Dermis microvascular lymphatic vessel endothelial cell (primary cell): ENCODE measurements at regions not wholly inside any gene's neighbourhood (a gene's known extent, or its start where the extent isn't known, plus 50 kb on each side); places are given as distances from the start of the nearest gene placed in this dataset.

Experiments
- DNase-seq, 2 donors: peaks; one replicate each; pipeline versions ENCODE4 v3.0.0 to v3.0.0-alpha.2; 2010; ENCODE audit warnings: low read depth in 2 of 2

DNA sequence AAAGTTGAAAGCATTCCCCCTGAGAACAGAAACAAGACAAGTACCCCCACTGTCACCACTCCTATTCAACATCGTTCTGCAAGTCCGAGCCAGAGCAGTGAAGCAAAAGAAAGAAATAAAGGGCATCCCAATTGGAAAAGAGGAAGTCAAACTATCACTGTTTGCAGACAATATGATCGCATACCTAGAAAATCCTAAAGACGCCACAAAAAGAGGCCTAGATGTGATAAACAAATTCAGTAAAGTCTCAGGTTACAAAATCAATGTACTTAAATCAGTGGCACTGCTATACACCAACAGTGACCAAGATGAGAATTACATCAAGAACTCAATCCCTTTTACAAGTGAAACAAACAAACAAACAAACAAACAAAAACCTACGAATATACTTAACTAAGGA is 87.7 kb upstream of the COCH start:
- no peak for DNase-seq

DNA sequence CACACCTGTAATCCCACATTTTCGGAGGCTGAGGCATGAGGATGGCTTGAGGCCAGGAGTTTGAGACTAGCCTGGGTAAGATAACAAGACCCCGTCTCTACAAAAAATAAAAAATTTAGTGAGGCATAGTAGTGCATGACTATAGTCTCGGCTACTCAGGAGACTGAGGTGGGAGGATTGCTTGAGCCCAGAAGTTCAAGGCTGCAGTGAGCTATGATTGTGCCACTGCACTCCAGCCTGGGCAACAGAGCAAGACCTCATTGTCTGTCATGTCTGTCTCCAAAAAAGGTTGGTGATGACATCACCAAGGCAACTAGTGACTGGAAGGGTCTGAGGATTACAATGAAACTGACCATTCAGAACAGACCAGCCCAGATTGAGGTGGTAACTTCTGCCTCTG is 83.5 kb upstream of the COCH start:
- DNase-seq: no peak

DNA sequence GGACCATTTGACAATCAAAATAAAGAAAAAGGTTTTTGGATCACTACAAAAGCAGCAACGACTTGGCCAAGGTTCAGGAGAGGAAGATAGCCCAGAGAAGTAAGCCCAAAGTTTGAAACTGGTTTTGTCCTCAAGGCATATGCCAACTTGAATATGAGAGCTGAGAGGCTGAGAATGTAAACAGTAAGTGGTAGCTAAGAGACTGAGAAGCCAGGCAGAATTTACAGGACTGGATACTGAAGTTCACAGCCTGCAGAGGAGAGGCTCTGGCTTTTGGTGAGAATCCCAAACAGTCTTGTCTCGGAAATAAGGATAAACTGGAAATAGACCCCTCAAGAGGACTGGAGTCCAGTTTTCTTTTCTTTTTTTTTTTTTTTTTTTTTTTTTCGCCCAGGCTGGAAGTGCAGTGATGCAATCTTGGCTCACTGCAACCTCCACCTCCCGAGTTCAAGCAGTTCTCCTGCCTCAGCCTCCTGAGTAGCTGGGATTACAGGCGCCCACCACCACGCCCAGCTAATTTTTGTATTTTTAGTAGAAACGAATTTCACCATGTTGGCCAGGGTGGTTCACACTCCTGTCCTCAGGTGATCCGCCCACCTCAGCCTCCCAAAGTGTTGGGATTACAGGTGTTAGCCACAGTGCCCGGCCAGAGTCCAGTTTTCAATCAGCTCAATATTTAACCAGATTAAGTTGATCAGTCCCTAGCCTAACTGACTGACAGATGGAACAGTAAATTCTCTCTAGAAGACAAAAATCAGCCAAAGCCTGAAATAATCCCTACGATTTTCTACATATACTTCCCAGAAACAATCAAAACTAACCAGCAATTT is 82.6 kb upstream of the COCH start:
- no peak for DNase-seq

DNA sequence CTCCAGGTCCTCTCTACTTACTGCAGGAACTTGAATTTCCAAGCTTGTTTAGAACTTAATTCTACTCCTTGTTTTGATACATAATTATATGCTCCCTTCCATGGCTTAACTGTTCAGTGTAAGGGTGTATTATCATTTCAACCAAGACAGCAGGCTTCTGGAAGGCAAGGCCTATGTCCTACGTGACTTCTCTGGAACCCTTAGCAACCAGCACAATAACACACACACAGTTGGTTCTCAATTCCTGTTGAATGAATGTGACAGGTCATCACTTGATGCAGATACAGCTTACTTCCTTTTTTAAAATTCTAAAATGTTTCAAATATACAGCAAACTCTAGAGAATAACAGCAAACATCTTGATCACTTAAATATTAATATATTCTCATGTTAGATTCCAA is 77.7 kb upstream of the COCH start:
- DNase-seq: no peak

DNA sequence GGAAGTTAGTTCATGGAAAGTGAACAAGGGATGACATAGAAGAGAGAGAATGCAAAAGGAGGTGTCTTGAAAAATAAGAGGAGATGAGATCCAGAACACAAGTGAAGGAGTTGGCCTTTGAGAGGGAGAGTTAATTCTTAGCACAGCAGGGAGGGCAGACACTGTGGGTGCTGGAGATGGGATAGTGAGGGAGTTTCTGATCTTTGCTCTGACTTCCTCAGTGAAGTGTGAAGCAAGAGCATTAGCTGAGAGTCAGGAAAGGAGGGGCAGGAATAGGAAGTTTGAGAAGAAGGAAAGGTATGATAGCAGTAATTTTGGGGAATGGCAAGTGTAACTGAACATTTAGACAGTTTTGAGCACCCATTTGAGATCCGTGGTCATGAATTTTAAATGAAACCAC is 75.8 kb upstream of the COCH start:
- DNase-seq: no peak

DNA sequence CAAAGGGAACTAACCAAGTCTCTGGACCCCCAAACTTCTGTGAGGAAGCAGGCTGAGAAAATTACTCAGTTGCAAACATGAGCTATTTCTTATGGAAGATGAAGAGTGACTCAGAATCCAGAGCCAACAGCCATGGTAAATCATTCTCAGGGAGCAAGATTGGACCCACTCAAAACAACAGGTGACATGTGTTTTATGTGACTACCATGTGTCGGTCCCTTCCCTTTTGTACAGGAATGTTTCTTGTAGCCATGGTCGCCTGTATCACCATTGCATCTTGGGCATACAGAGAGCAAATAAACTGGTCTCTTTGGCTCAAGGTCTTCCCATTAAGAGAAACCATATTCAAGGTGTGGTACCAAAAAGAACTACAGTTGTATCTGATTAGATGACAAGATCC is 75.4 kb upstream of the COCH start:
- no peak for DNase-seq

DNA sequence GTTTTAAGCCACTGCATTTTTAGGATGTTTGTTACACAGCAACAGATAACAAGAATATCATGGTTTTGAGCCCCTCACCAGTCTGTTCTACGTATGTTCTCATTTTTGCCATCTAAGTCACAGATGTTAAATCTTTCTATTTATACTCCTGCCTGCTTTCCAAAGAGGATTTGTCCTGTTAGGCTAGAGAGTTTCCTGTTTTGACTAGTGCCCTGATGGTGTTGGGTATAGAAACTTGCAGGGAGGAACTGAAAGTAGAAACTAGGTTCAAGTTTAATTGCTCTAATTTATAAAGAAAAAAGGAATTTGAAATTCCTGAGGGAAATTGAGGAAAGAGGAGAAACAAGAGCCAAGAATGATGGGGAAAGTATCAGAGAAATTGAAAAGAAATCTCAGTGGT is 74.4 kb upstream of the COCH start:
- DNase-seq: no peak

DNA sequence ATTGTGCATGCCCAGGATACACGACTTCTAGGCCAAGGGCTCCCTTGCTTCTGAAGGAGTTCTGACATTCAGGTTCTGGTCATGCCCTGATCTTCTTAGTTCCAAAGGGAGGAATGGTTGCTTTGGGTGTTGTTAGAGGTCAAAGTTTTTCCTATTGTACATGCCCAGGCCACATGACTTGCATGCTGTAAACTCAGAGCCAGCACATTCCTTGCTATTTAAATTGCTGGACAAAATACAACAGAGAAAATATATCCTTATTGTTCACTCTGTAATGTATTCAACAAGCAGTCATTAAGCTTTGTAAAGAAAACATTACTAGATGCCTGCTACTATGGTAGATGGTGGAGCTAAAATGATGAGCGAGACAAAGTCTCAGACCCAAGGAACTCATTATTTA is 71.2 kb upstream of the COCH start:
- DNase-seq: peak in 1 of 2 donors; percentile 7

DNA sequence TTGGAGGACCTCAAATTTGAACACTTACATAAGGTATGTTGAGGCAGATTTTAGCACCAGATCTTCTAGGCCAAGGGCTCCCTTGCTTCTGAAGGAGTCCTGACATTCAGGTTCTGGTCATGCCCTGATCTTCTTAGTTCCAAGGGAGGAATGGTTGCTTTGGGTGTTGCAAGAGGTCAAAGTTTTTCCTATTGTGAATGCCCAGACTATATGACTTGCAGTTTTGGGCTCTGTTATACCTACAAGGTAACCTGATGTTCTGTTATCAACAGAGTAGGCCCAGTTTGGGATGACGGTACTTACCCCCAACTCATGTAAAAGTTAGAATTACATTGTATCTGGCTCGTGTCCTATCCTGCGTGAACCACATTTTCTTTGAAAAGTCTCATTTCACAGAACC is 69.1 kb upstream of the COCH start:
- no peak for DNase-seq

DNA sequence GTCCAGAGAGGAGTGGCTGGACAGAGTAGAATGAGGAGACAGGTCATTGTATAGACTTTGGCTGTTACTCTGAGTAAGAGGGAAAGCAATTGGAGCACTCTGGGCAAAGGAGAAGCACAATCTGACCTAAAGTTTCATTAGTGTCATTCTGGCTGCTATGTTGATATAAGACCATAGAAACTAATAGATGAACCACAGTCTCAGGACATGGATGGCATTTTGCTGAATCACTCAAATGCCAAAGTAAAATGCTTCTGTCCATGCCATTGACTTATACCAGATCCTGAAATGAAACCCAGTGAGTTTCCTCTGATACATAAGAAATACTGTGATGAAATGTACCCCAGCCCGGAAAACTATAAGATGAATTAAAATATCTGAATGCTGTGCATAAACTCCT is 65.8 kb upstream of the COCH start:
- no peak for DNase-seq

DNA sequence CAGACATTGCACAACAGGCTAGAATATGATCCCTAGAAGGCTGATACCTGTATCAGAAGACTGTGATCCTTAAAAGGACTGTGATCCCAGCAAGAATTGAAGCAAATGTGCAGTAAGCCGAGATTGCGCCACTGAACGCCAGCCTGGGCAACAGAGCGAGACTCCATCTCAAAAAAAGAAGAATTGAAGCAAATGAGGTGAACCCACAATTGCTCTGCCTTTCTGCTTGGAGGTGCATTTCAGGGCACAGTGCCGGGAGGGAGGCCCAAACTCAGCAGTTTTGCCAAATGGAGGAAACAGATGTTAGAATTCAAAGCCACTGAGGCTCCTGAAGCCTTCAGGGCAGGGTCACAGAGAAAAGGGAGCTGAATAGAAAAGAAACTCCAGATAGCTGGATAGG is 61.1 kb upstream of the COCH start:
- no peak for DNase-seq

DNA sequence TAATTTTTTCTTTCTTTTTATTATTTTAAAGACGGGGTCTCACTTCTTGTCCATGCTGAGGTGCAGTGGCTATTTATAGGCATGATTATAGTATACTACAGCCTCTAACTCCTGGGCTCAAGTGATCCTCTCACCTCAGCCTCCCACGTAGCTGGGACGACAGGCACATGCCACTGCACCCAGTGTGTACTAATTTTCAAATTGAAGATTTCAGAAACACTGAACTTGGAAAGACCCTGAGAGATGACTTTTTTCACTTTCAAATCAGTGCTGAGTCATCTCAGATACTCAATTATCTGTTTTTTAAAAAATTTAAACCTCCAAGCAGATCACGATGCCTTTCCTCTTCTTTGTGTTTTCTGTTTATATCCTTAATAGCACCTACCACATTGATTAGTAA is 53.7 kb upstream of the COCH start:
- DNase-seq: no peak

DNA sequence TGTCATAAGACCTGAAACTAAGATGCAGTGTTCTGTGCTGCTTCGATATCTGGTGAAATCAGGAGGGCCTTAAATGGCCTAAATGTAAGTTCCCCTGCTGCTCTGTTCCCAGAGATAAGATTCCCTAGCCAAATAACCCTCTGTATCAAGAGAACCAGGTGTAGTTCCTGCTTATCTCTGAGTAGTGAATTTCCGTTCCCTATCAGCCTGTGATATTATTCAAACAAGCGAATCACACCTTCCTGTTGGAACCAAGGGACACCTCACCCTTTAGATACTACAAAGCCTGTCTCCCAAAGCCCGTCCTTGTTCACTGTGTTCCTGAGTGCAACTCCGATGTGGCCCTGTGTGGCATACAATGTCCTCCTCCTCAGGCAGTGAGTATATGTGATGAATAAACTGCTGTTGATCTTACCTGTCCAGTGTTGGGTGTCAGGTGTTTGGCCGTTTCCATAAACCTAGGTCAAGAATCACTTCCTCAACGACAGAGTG is 52.2 kb upstream of the COCH start:
- no peak for DNase-seq
